Non-pigmented ciliary epithelial cell (primary cell): ENCODE measurements at regions not wholly inside any gene's neighbourhood (a gene's known extent, or its start where the extent isn't known, plus 50 kb on each side); places are given as distances from the start of the nearest gene placed in this dataset.

Source experiments
- DNase-seq: peaks from one replicate; pipeline ENCODE4 v3.0.0-alpha.2; 2010; ENCODE audit warnings: low read depth

- no peak for DNase-seq
Measured at GRCh38 chr12:18969512-18969911, 160.0 kb upstream of the PLEKHA5 start.

- DNase-seq = peak; percentile 1
Measured at GRCh38 chr12:18970603-18971002, 158.9 kb upstream of the PLEKHA5 start.

- DNase-seq = no peak
Measured at GRCh38 chr12:18971932-18972331, 157.6 kb upstream of the PLEKHA5 start.

GRCh38 chr12:18975933-18976332, 153.6 kb upstream of the PLEKHA5 start:
- no peak for DNase-seq

- DNase-seq = no peak
Measured at GRCh38 chr12:18979401-18980126, 150.0 kb upstream of the PLEKHA5 start.

- no peak for DNase-seq
Measured at GRCh38 chr12:18981732-18982131, 147.8 kb upstream of the PLEKHA5 start.

- no peak for DNase-seq
Measured at GRCh38 chr12:18982226-18982949, 147.1 kb upstream of the PLEKHA5 start.

GRCh38 chr12:18983854-18984253, 145.7 kb upstream of the PLEKHA5 start:
- DNase-seq = no peak

- DNase-seq = no peak
Measured at GRCh38 chr12:18990856-18991255, 138.7 kb upstream of the PLEKHA5 start.

GRCh38 chr12:18992336-18992735, 137.2 kb upstream of the PLEKHA5 start:
- no peak for DNase-seq

- peak; percentile 55 for DNase-seq
Measured at GRCh38 chr12:18998343-18999261, 130.9 kb upstream of the PLEKHA5 start.

- DNase-seq = no peak
Measured at GRCh38 chr12:19000836-19001235, 128.7 kb upstream of the PLEKHA5 start.

GRCh38 chr12:19002216-19002615, 127.3 kb upstream of the PLEKHA5 start:
- DNase-seq = no peak

GRCh38 chr12:19003141-19003540, 126.4 kb upstream of the PLEKHA5 start:
- no peak for DNase-seq

- DNase-seq = no peak
Measured at GRCh38 chr12:19003987-19004619, 125.4 kb upstream of the PLEKHA5 start.

- no peak for DNase-seq
Measured at GRCh38 chr12:19005257-19005801, 124.2 kb upstream of the PLEKHA5 start.

- no peak for DNase-seq
Measured at GRCh38 chr12:19006626-19007137, 122.9 kb upstream of the PLEKHA5 start.

- DNase-seq = no peak
Measured at GRCh38 chr12:19008102-19008501, 121.4 kb upstream of the PLEKHA5 start.

- no peak for DNase-seq
Measured at GRCh38 chr12:19010087-19010486, 119.4 kb upstream of the PLEKHA5 start.

- DNase-seq = no peak
Measured at GRCh38 chr12:19010726-19011125, 118.8 kb upstream of the PLEKHA5 start.

- no peak for DNase-seq
Measured at GRCh38 chr12:19012965-19013364, 116.6 kb upstream of the PLEKHA5 start.

- no peak for DNase-seq
Measured at GRCh38 chr12:19014240-19014639, 115.3 kb upstream of the PLEKHA5 start.
